HTR-8/SVneo (cell line): ENCODE measurements at regions not wholly inside any gene's neighbourhood (a gene's known extent, or its start where the extent isn't known, plus 50 kb on each side); places are given as distances from the start of the nearest gene placed in this dataset.

Experiments
- DNase-seq: peaks from one replicate; pipeline ENCODE4 v3.0.0; 2011; ENCODE audit warnings: low spot score, mixed read lengths; ENCODE audit not compliant: insufficient read length
- FAIRE-seq: peaks from 2 replicates; lab custom pipeline; 2011; peaks lifted over from hg19 to GRCh38; lab: Jason Lieb, UNC

- FAIRE-seq (no peak), DNase-seq (no peak)
These were observed 81.6 kb upstream of the TTC34 start for GRCh38 chr1:2882966-2883696.

GRCh38 chr1:2885001-2885400, 83.5 kb upstream of the TTC34 start:
- DNase-seq, result no peak
- no peak for FAIRE-seq

GRCh38 chr1:2886631-2887030, 85.1 kb upstream of the TTC34 start:
- FAIRE-seq (no peak), DNase-seq (no peak)

GRCh38 chr1:2887941-2888855, 86.7 kb upstream of the TTC34 start:
- DNase-seq, result no peak
- no peak for FAIRE-seq

- FAIRE-seq, result no peak
- no peak for DNase-seq
These were observed 88.8 kb upstream of the TTC34 start for GRCh38 chr1:2890221-2890850.

- no peak for DNase-seq
- no peak for FAIRE-seq
These were observed 90.5 kb upstream of the TTC34 start for GRCh38 chr1:2891923-2892448.

GRCh38 chr1:2893473-2894120, 92.1 kb upstream of the TTC34 start:
- FAIRE-seq, result no peak

GRCh38 chr1:2894381-2895041, 93.0 kb upstream of the TTC34 start:
- FAIRE-seq (no peak), DNase-seq (no peak)

More at GRCh38 chr1:2893473-2894120, 92.1 kb upstream of the TTC34 start:
- DNase-seq, result no peak

- FAIRE-seq (no peak), DNase-seq (no peak)
These were observed 95.3 kb upstream of the TTC34 start for GRCh38 chr1:2896824-2897223.

- DNase-seq (no peak), FAIRE-seq (no peak)
These were observed 101.7 kb upstream of the TTC34 start for GRCh38 chr1:2903226-2903625.

- FAIRE-seq (no peak), DNase-seq (no peak)
These were observed 102.7 kb upstream of the TTC34 start for GRCh38 chr1:2904191-2904590.

GRCh38 chr1:2905356-2905755, 103.9 kb upstream of the TTC34 start:
- DNase-seq, result no peak
- no peak for FAIRE-seq

GRCh38 chr1:2906085-2906484, 104.6 kb upstream of the TTC34 start:
- DNase-seq, result no peak
- FAIRE-seq, result no peak

GRCh38 chr1:2906620-2907019, 105.1 kb upstream of the TTC34 start:
- FAIRE-seq, result no peak
- no peak for DNase-seq

- no peak for DNase-seq
- no peak for FAIRE-seq
These were observed 105.6 kb upstream of the TTC34 start for GRCh38 chr1:2907051-2907450.

- FAIRE-seq (no peak), DNase-seq (no peak)
These were observed 106.6 kb upstream of the TTC34 start for GRCh38 chr1:2908081-2908480.

- no peak for FAIRE-seq
- DNase-seq, result no peak
These were observed 107.1 kb upstream of the TTC34 start for GRCh38 chr1:2908561-2908960.

GRCh38 chr1:2909797-2910196, 108.3 kb upstream of the TTC34 start:
- no peak for FAIRE-seq
- DNase-seq, result no peak

GRCh38 chr1:2910211-2910610, 108.7 kb upstream of the TTC34 start:
- DNase-seq (no peak), FAIRE-seq (no peak)
